Activated CD4-positive, alpha-beta T cell treated with anti-CD3 and anti-CD28 coated beads for 48 hours (primary cell): ENCODE measurements at regions not wholly inside any gene's neighbourhood (a gene's known extent, or its start where the extent isn't known, plus 50 kb on each side); places are given as distances from the start of the nearest gene placed in this dataset.
"Not testable (repeated sequence)": the region's sequence is repeated elsewhere in the genome, so short reads cannot be mapped to it uniquely, and the experiment has no call there.

Experiments used
- DNase-seq: peaks from one replicate; pipeline ENCODE4 v3.0.0-alpha.2; 2020

DNA sequence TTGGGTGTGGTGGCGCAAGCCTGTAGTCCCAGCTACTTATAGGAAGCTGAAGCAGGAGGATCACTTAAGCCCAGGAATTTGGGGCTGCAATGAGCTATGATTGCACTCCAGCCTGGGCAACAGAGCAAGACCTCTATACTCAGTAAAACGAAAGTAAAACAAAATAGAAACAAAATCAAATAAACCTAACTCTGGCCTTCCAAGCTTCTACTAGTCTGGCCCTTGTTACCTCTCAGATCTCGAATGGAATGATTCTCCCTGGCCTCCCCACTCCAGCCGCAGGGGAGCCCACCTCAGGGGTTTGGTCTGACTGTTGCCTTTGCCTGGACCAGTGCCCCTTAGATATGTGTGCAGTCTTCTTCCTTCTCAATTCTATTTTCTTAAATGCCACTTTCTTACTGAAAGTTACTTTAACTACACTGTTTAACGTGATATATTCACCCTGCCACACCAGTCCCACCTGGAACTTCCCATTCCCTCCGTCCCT, 160.0 kb upstream of the GCFC2 start:
- no peak for DNase-seq

DNA sequence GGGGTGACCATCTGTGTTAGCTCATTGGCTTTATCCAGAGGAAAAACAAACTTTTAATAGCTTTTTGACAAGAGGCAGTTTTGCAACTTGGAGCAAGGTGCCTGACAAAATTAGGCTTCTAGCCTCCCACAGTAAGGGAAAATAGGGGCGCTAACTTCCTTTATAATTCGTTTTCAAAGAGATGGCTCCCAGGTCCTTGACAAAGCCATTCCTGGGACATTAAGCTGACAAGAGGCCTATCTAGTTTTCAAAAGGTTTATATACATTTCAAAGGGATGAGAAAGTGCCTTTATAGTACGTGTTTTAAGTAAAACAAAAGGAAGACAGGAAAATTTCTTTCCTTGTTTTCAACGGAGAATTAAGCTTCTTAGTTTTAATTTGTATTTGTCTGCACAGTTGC, 159.4 kb upstream of the GCFC2 start:
- no peak for DNase-seq

DNA sequence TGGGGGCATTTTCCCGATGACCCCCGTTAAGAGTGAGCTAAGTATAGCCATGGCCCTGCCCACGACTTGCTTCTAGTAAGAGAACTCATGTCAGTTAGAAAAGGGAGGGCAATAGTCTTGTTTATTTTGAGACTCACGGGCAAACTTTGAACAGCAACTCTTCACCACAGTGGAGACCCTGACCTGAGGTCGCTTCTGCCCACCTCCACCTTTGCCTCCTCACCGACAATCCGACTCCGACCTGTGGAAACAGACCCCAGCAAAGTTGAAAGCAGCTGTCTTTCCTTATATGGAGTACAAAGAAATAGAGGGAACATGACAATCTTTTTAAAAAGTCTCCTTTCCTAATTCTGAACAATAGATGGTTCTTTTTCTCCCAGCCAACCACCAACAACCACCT, 155.0 kb upstream of the GCFC2 start:
- no peak for DNase-seq

DNA sequence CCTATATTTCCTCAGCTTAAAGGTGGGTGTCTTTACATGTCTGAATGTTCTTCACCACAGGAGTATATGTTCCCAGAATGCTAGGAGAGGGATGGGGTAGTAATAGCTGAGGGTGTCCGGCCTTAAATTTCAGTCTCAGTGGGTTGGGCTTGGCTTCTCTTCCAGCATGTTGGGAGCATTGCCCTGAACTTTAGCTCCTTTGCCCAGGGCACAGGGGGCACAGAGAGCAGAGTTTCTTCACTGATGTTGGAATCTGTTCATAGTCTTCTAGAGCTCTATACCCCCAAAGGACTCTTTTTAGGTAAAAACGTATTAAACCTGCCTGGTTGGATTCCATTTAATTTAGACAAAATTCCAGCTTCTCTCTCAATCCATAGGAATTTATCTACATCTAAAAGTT, 154.4 kb upstream of the GCFC2 start:
- no peak for DNase-seq

DNA sequence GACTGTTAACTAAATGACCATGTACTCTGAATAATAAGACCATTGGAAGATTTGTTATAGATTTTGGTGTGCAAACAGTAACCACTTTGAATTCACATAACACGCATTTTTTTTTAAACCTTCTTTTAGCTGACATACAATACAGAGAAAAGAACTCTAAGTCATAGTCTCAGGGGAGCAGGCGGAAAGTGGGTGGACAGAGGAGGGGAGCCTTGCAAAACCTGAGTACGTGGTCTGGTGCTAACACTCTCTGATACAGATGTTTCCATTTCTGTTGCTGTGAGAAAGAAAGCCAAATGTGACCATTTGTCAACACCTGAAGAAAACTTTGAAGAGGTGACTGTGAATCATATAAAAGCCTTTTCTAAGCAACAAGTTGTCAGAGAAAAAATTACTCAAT, 151.8 kb upstream of the GCFC2 start:
- no peak for DNase-seq

DNA sequence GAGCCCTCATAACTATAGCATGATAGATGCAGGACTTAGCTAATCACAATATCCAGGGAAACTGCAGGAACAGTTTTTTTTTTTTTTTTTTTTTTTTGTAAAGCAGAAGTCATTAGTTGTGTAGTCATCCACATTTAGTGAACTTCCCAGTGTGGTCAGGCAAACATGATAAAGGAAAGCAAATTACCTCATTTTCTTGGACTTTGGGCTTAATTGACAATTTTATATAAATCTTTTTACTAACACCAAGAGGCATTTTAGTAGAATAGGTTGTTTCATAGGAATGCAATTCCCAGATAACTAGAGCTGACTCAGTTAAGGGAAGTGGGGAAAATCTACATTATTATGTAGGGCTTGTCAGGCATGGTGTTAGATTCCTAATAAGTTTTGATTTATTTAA, 142.7 kb upstream of the GCFC2 start:
- no peak for DNase-seq

DNA sequence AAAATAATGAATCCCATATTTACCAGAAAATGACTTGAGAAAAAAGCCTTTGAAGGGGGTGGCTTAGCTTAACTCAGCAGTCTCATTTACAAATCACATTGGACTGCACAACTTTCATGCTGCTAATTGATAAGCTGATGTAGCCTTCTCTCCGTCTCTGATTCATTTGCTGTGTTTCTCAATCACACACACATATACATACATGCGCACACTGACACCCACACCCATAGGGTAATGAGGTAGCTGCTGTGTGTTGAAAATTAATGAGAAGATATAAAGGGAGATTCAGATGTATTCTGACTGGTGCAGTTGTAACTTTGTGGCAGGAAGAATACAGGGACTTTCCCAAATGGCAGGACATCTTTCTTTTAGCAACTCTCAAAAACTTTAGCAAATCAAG, 141.9 kb upstream of the GCFC2 start:
- no peak for DNase-seq

DNA sequence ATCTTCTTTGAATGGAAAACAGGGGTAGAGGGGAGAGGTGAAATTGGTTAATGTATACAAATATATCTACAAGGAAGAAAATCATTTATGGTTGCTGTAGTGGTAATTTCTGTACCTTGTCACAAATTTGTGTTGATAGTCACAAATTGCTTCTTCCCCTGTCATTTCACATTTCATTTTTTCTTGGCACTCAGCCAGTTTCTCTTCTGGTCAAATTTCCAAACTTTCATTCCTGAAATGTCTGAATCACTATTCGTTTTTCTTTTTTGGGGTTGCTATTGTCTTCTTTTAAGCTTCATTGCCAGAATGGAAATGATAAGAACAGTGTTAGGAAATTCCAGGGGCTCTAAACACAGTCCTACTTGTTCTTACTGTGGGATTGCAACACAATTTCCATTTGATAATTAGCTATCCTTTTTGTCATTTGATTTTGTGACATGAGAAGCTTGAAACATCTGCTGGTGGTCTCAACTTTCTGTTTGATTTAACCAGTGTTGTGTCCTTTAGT, 136.0 kb upstream of the GCFC2 start:
- no peak for DNase-seq

DNA sequence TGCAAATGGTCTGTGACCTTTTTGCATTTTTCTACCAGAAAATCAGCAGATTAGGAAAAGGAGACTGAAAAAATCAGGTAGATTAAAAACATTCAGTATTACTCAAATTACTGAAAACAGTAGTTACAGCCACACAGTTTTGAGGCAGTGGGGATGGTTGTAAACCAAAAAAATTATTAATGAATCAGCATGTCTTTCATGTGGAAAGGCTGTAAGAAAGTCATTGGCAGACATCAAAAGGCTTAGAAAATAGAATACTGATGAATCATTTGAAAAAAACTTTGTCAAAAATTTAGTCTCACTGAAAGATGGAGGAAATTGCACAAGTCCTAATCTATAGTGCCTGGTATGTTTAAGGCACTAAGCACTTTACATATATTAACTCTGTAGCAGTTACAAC, 133.9 kb upstream of the GCFC2 start:
- no peak for DNase-seq

DNA sequence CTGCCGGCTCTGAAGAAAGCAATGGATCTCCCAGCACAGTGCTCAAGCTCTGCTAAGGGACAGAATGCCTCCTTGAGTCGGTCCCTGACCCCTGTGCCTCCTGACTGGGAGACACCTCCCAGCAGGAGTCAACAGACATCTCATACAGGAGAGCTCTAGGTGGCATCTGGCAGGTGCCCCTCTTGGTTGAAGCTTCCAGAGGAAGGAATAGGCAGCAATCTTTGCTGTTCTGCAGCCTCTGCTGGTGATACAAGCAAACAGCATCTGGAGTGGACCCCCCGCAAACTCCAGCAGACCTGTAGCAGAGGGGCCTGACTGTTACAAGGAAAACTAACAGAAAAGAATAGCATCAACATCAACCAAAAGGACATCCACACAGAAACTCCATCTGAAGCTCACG, 123.9 kb upstream of the GCFC2 start:
- DNase-seq, result not testable (repeated sequence)

DNA sequence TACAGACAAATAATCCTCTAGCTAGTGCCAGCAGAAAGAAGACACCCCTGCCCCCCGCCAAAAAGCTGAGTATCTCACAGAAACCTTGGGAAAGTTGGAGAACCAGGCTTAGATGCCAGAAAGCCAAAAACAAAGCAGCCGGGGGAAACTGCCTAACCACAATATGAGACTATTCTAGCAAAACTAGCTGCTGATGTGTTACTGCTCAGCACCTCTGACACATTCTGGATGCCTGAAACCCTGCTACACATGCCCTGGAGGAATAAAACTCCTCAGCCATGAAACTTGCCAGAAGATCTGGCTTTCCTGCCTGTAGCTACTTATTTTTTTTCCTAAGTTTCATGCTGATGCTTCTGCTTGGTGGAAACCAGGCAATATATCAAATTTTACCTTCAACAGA, 122.7 kb upstream of the GCFC2 start:
- no peak for DNase-seq

DNA sequence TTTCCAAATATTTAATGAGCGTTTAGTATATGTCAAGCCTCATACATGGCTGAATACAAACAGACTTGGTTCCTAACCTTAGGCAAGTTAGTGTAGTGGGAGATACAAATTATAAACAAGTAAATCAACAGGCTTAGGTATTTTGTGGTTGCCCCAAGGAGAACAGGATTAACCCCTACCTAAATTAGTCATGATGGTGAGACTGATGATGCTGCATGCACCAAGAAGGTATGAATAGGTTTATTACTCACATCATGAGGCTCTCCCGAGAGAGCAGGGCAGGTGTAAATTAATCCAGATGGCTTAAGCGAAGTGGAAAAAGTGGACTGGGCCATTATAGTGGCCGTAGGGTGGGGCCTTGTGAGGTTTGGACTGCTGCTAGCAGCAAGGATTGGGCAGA, 118.1 kb upstream of the GCFC2 start:
- DNase-seq, result no peak

DNA sequence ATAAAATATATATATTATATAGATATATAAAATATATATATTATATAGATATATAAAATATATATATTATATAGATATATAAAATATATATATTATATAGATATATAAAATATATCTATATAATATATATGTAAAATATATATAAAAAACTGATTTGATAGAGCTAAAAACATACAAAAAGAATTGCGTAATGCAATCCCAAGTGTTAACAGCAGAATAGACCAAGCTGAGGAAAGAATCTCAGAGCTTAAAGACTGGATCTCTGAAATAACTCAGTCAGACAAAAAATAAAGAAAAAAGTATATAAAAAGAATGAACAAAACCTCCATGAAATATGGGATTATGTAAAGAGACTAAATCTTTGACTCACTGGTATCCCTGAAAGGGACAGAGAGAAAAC, 112.8 kb upstream of the GCFC2 start:
- DNase-seq, result not testable (repeated sequence)

DNA sequence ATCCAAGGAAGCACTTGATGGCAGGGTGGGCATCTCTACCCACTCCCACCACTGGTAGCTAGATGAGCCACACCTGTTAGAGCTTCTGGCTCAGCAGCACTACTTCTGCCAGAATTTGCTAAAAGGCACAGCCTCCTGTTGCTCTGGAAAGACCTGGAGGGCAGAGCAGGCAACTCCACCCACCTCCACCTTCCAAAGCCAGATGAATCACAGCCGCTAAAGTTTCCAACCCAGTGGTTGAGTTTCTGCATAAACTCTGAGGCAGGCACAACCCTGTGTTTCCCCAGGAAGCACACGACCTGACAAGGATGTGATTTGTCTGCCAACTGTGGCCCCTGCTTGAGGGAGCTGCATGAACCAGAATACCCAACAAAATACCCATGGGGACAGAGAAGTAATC, 111.6 kb upstream of the GCFC2 start:
- DNase-seq, result no peak

DNA sequence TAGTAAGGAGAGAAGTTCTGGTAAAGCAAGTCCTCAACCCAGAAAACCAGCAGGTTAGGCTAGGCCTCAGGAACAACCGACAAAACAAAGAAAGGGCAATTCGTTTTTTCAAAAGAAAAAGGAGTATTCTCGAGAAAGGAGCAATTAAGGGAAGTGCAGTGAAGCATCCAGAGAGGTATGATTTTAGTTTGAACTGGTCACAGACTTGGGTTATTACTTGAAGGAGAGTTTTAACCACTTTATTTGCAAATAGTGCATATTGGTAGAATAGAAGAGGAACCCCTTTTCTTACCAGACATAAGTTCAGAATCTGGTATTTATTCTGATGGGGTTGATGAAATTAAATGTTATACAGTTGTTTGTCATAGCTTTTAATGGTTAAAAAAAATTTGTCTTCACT, 110.0 kb upstream of the GCFC2 start:
- DNase-seq, result no peak

DNA sequence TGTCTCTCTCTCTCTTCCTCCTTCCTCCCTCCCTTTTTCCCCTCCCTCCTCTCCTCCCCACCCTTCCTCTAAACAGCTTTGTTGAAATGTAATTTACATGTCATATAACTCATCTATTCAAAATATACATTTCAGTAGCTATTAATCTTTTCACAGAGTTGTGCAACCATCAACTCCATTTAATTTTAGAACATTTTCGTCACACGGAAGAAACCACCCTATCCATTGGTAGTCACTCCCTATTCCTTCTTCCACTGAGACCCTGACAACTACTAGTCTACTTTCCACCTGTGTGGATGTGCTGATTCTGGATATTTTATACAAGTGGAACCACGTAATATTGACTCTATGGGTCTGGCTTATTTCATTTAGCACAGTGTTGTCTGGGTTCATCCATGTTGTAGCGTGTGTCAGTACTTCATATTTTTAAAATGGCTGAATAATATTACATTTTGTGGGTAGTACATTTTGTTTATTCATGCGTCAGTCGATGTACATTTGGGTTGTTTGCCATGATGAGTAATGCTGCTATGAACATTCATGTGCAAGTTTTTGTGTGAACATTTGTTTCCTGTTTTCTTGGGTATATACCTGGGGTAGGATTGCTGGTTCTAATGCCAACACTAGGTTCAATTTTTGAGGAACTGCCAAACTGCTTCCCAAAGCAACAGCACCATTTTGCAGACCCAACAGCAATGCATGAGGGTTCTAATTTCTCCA, 100.1 kb upstream of the GCFC2 start:
- DNase-seq, result no peak

DNA sequence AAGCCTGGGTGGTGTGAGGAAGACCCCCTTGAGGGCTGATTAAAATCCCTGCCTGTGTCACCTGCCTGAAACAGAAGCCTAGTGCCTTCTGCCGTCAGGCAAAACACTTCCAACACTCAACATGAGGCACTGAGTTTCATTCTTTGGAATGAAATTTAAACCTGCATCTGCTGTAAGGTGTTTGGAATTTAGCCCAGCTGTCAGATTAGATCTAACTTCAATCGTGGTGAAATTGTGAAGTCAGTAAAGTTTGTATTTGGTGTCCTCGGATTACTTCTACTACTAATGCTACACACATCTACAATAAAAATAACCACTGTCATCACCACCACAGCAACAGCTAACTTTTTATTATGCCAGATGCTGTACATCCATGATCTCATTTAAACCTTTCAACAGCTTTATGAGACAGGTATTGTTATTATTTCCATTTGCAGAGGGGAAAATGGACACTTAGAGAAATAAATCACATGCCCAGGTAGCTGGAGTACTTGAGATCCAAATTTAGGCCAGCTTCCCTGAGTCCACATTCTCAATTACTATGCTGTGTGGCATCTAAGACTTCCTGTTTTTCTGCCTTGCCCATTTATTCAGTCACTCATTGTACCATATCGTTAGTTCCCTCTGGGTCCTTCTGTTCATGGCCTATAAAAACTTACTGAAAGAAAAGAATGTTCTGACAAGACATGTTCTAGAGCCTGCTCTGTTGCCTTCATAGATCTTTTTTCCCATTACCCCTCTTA, 98.2 kb upstream of the GCFC2 start:
- no peak for DNase-seq

DNA sequence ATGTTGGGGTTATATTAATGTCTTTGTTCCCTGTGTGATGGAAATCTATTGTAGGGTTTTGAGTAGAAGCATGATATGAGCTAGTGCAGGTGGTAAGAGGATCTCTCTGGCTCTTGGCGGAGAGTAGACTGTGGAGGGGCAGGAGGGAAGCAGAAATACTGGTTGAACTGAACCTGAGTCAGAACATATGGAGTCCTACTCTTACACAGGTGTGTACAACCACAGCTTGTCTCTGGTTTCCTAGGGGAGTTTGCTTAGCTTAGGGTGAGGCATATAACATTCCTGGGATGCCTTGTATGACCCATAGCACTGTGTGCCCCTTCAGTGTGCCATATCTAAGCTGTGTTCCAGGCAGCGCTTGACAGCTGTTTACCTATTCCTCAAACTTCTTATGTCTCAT, 97.3 kb upstream of the GCFC2 start:
- no peak for DNase-seq

DNA sequence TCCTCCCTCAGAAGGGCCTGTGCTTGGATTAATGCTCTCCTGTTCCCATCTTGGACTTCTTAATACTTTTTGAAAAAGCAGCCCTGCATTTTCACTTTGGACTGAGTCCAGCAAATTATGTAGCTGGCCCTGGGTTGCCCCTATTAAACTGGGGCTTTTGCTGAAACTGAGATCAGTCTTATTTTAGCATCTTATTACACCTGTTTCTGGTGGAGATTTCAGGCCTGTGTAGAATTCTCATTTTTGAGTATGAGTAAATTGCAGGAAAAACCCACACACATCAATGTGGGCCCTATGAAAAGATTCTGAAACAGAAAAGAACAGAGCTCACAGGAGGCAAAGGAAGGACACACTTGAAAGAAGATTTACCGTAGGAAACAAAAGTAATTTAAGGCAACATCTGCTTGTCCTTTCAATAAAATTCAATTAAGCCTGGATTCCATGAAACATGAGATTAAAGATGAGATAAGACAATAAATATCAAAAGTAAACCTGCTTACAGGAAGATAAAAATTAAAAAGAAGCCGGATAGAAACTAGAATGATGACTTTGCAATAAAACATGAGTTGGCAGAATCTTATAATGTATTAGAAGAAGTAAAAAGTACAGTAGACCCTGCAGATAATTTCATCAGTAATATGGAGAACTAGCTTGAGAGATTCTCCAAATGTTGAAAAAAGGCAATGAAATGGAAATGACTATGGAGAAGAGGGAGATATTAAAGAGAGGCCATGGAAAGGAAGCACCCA, 90.7 kb upstream of the GCFC2 start:
- DNase-seq, result no peak

DNA sequence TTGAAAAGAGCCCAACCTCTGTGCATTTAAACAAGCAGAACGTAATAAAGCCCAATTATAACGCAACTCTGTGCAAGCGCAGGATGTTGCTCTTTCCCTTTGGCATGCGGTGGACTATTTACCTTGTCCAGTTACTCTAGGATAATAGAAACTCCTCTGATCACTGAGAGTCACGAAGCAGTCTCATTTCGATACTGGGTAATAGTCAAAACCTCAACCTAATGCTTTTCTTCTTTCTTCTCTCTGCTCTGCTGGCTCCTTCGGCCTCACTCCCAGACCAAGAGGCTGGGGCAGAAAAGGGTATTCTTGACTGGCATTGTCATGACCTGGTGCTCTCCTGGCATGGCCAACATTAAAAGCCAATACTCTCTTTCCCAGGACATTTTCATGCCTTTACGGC, 89.7 kb upstream of the GCFC2 start:
- DNase-seq, result no peak

DNA sequence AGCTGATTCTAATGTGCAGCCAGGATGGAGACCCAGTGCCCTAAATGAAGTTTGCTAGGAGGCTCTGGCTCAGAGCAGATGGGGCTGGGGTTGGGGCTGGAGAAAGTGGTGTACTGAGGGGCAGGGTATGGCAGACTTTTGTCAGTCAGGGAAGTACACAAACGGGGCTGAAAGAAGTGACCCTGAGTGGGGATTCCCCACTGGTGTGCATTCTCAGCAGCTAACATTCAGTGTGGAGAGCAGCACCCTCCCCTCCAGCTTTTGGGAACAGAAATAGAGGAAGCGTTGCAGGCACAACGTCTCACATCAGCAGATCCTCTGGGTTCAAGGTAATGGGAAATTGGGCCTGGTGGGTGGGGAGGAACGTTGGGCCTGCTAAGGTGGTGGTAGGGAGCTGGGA, 89.1 kb upstream of the GCFC2 start:
- no peak for DNase-seq

DNA sequence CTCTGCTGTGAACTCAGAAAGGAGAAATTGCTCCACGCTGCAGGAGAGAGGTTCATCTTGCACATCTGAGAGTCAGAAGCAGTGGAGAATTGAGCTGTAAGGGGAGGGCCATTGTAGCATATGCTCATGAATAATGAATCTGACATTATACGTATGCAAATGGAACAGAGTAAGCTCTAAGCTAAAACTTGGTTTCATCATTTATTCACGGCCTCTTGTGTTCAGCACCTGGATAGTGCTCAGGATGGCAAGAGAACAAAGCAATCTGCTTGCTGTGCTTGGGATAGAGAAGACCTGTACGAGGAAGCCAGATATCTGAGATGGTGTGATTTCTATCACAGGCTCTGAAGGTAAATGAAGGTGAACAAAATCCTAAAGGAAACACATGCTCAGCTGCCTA, 87.9 kb upstream of the GCFC2 start:
- DNase-seq, result no peak

DNA sequence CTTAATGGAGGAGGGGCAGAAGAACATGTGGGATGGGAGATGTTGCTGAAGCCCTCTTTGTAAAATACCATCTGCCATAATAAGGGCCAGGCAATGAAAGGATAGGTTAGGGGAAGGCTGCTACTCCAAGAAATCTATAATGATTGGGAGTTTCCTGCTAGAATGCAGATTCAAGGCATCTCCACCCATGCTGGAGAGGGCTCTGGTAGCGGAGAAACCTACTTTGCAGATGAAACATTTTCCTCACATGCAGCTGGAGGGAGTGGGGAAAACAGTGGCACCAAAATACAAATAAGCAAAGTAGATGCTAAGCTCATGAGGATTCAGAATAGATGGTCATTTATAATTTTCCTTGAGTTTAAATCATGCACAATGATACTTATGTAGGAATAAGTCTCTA, 82.3 kb upstream of the GCFC2 start:
- no peak for DNase-seq

DNA sequence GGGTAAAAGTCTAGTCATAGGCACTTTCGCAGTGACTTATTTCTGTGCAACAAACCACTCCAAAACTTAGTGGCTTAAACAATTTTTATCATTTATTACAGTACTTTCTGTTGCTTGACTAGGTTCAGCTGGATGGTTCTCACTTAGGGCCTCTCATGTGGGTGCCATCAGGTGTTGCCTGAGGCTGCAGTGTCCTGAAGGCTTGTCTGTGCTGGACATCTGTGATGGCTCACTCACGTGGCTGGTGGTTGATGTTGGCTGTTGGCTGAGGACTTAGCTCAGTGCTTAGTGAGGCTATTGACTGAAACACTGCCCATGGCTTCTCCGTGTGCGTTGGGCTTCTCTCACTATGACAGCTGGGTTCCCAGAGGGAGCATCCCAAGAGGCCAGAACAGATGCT, 81.4 kb upstream of the GCFC2 start:
- no peak for DNase-seq
